ENCODE measurements at regions not wholly inside any gene's neighbourhood (a gene's known extent, or its start where the extent isn't known, plus 50 kb on each side); places are given as distances from the start of the nearest gene placed in this dataset.

GRCh38 chr10:55277549-55277948, 476.5 kb upstream of the PCDH15 start:
- DNase-seq (ENCODE audit: low spot score) (no peak), ATAC-seq (no peak)
- no peak overlapping the region for H3K27ac Mint-ChIP-seq
- H3K9me3 Mint-ChIP-seq, result no peaks in the 10 kb centered on the region
- TF ChIP-seq RELA (CRISPR knock-in tag; IDR thresholded peaks at IDR 0.05; ENCODE audit: borderline replicate concordance), result no peak
- no peak overlapping the region for H3K4me3 Mint-ChIP-seq
- H3K27me3 Mint-ChIP-seq (ENCODE audit: low read depth), result no peaks in the 10 kb centered on the region
- no peaks in the 10 kb centered on the region for H3K36me3 Mint-ChIP-seq
- ChIA-PET CTCF (no interaction called here), POLR2A (no interaction called here)
- H3K4me1 Mint-ChIP-seq, result no peaks in the 10 kb centered on the region

GRCh38 chr10:55274367-55274766, 473.3 kb upstream of the PCDH15 start:
- POLR2A ChIA-PET, result no interaction called here
- Mint-ChIP-seq H3K36me3 (no peaks in the 10 kb centered on the region), H3K4me1 (no peaks in the 10 kb centered on the region), H3K4me3 (no peak overlapping the region), H3K27ac (no peak overlapping the region), H3K27me3 (ENCODE audit: low read depth) (no peaks in the 10 kb centered on the region), H3K9me3 (no peaks in the 10 kb centered on the region)
- CTCF ChIA-PET, result no interaction called here
- DNase-seq (ENCODE audit: low spot score) (no peak), ATAC-seq (no peak)
- TF ChIP-seq ETV6 (CRISPR knock-in tag; IDR thresholded peaks at IDR 0.05) (no peak), SP1 (CRISPR knock-in tag; conservative IDR thresholded peaks at IDR 0.05) (no peak), AR (CRISPR knock-in tag; IDR thresholded peaks at IDR 0.05) (no peak), ZNF138 (CRISPR knock-in tag; conservative IDR thresholded peaks at IDR 0.05) (no peak), ZNF232 (CRISPR knock-in tag; IDR thresholded peaks at IDR 0.05) (no peak), ATF3 (CRISPR knock-in tag; conservative IDR thresholded peaks at IDR 0.05) (no peak), TCF7 (CRISPR knock-in tag; IDR thresholded peaks at IDR 0.05; ENCODE audit: low read depth) (no peak)

- Mint-ChIP-seq H3K4me1 (no peaks in the 10 kb centered on the region), H3K27me3 (ENCODE audit: low read depth) (no peaks in the 10 kb centered on the region), H3K36me3 (no peaks in the 10 kb centered on the region), H3K4me3 (no peak overlapping the region), H3K9me3 (no peaks in the 10 kb centered on the region), H3K27ac (no peak overlapping the region)
- CTCF ChIA-PET, result no interaction called here
- ATAC-seq, result no peak
- POLR2A ChIA-PET, result no interaction called here
- no peak for DNase-seq (ENCODE audit: low spot score)
- TF ChIP-seq ERG (CRISPR knock-in tag; IDR thresholded peaks at IDR 0.05) (no peak), MXD4 (CRISPR knock-in tag; IDR thresholded peaks at IDR 0.05; ENCODE audit: borderline replicate concordance) (no peak), E2F1 (CRISPR knock-in tag; IDR thresholded peaks at IDR 0.05) (no peak), GABPB1 (CRISPR knock-in tag; IDR thresholded peaks at IDR 0.05) (no peak), MYBL2 (CRISPR knock-in tag; IDR thresholded peaks at IDR 0.05) (no peak), EMX1 (CRISPR knock-in tag; IDR thresholded peaks at IDR 0.05) (no peak), ZNF121 (CRISPR knock-in tag; IDR thresholded peaks at IDR 0.05) (no peak), E2F5 (CRISPR knock-in tag; IDR thresholded peaks at IDR 0.05) (no peak), ATF2 (CRISPR knock-in tag; IDR thresholded peaks at IDR 0.05; ENCODE audit: borderline replicate concordance, low read depth) (no peak), NR3C1 (CRISPR knock-in tag; conservative IDR thresholded peaks at IDR 0.05; ENCODE audit: low read depth) (no peak), ZNF512 (CRISPR knock-in tag; IDR thresholded peaks at IDR 0.05; ENCODE audit: borderline replicate concordance) (no peak), CREM (CRISPR knock-in tag; IDR thresholded peaks at IDR 0.05) (no peak), NFYB (CRISPR knock-in tag; conservative IDR thresholded peaks at IDR 0.05; ENCODE audit: low read depth) (no peak), ESRRA (CRISPR knock-in tag; IDR thresholded peaks at IDR 0.05; ENCODE audit: borderline replicate concordance) (no peak), SOX15 (CRISPR knock-in tag; IDR thresholded peaks at IDR 0.05) (no peak), ATF1 (CRISPR knock-in tag; IDR thresholded peaks at IDR 0.05) (no peak)
These were observed 472.9 kb upstream of the PCDH15 start for GRCh38 chr10:55273946-55274345.

Measured in WTC11 (cell line).